H9 (cell line): ENCODE measurements at regions not wholly inside any gene's neighbourhood (a gene's known extent, or its start where the extent isn't known, plus 50 kb on each side); places are given as distances from the start of the nearest gene placed in this dataset.

Experiments
- DNase-seq: peaks from one replicate; pipeline ENCODE4 v3.0.0-alpha.2; 2017
- H2AFZ ChIP-seq: one replicate; pipeline ENCODE4 v1.6.1; 2013; ENCODE audit warnings: mild to moderate bottlenecking, low read length, control low read depth, moderate library complexity
- H2AK5ac ChIP-seq: 2 replicates; pipeline ENCODE4 v1.6.1; 2013; ENCODE audit warnings: low read length, control low read depth, mixed read lengths; ENCODE audit not compliant: insufficient read length
- H2BK120ac ChIP-seq: one replicate; pipeline ENCODE4 v1.6.1; 2013; ENCODE audit warnings: low read depth, mild to moderate bottlenecking, low read length, control low read depth, inconsistent platforms; ENCODE audit not compliant: poor library complexity, severe bottlenecking
- H2BK12ac ChIP-seq: 2 replicates; pipeline ENCODE4 v1.6.1; 2013; ENCODE audit warnings: low read length, control low read depth, mixed read lengths, low read depth; ENCODE audit not compliant: insufficient read length
- H2BK15ac ChIP-seq: 2 replicates; pipeline ENCODE4 v1.6.1; 2013; ENCODE audit warnings: low read depth, low read length, control low read depth
- H2BK20ac ChIP-seq: one replicate; pipeline ENCODE4 v1.6.1; 2013; ENCODE audit warnings: low read depth, mild to moderate bottlenecking, low read length, control low read depth, inconsistent platforms; ENCODE audit not compliant: poor library complexity, severe bottlenecking
- H2BK5ac ChIP-seq: 2 replicates; pipeline ENCODE4 v1.6.1; 2013; ENCODE audit warnings: low read length, control low read depth, mixed read lengths; ENCODE audit not compliant: insufficient read length
- H3K14ac ChIP-seq: 2 replicates; pipeline ENCODE4 v1.6.1; 2013; ENCODE audit warnings: low read length, control low read depth; ENCODE audit not compliant: insufficient read depth
- H3K18ac ChIP-seq: 2 replicates; pipeline ENCODE4 v1.6.1; 2013; ENCODE audit warnings: low read depth, mild to moderate bottlenecking, mixed read lengths, low read length, control low read depth; ENCODE audit not compliant: insufficient read length
- H3K23ac ChIP-seq: 2 replicates; pipeline ENCODE4 v1.6.1; 2013; ENCODE audit warnings: low read length, control low read depth, mixed read lengths, low read depth; ENCODE audit not compliant: insufficient read length
- H3K23me2 ChIP-seq: 2 replicates; pipeline ENCODE4 v1.6.1; 2013; ENCODE audit warnings: low read depth, mild to moderate bottlenecking, mixed read lengths, low read length, control low read depth; ENCODE audit not compliant: insufficient read length, poor library complexity, severe bottlenecking
- H3K27ac ChIP-seq: 2 replicates; pipeline ENCODE4 v1.5.1; 2013; ENCODE audit warnings: low read length, control low read depth, mixed read lengths, low read depth; ENCODE audit not compliant: insufficient read length
- H3K27me3 ChIP-seq: 2 replicates; pipeline ENCODE4 v1.6.1; 2013; ENCODE audit warnings: low read length, control low read depth, inconsistent platforms; ENCODE audit not compliant: insufficient read depth
- H3K4ac ChIP-seq: 2 replicates; pipeline ENCODE4 v1.6.1; 2013; ENCODE audit warnings: low read depth, mild to moderate bottlenecking, control low read depth, inconsistent platforms, low read length, moderate library complexity
- H3K4me1 ChIP-seq: 2 replicates; pipeline ENCODE4 v1.6.1; 2013; ENCODE audit warnings: low read length, control low read depth, inconsistent platforms; ENCODE audit not compliant: insufficient read depth
- H3K4me2 ChIP-seq: 2 replicates; pipeline ENCODE4 v1.6.1; 2013; ENCODE audit warnings: low read length, control low read depth, mixed read lengths; ENCODE audit not compliant: insufficient read length, insufficient read depth
- H3K56ac ChIP-seq: 2 replicates; pipeline ENCODE4 v1.6.1; 2013; ENCODE audit warnings: low read depth, mild to moderate bottlenecking, mixed read lengths, low read length, control low read depth; ENCODE audit not compliant: insufficient read length
- H3K79me1 ChIP-seq: 2 replicates; pipeline ENCODE4 v1.6.1; 2013; ENCODE audit warnings: low read depth, mild to moderate bottlenecking, moderate library complexity, low read length, control low read depth, inconsistent platforms; ENCODE audit not compliant: insufficient read depth, poor library complexity, severe bottlenecking
- H3K79me2 ChIP-seq: 2 replicates; pipeline ENCODE4 v1.6.1; 2013; ENCODE audit warnings: low read length, control low read depth, inconsistent platforms; ENCODE audit not compliant: insufficient read depth
- H3K9ac ChIP-seq: 2 replicates; pipeline ENCODE4 v1.6.1; 2013; ENCODE audit warnings: low read length, control low read depth, mixed read lengths; ENCODE audit not compliant: insufficient read length; ENCODE audit errors: extremely low read depth
- H3K9me3 ChIP-seq: one replicate; pipeline ENCODE4 v1.6.1; 2013; ENCODE audit warnings: low read depth, low read length, inconsistent platforms; ENCODE audit not compliant: control insufficient read depth
- H3T11ph ChIP-seq: one replicate; pipeline ENCODE4 v1.6.1; 2013; ENCODE audit warnings: mild to moderate bottlenecking, low read length, control low read depth, inconsistent platforms
- H4K20me1 ChIP-seq: one replicate; pipeline ENCODE4 v1.6.1; 2013; ENCODE audit not compliant: control insufficient read depth, insufficient read length, insufficient read depth
- H4K5ac ChIP-seq: 2 replicates; pipeline ENCODE4 v1.6.1; 2013; ENCODE audit warnings: low read depth, mild to moderate bottlenecking, mixed read lengths, low read length, control low read depth; ENCODE audit not compliant: insufficient read length
- H4K8ac ChIP-seq: replicated peaks from 2 replicates; pipeline ENCODE4 v1.6.1; 2013; ENCODE audit warnings: low read length, control low read depth, mixed read lengths, low read depth; ENCODE audit not compliant: insufficient read length
- H4K91ac ChIP-seq: 2 replicates; pipeline ENCODE4 v1.6.1; 2013; ENCODE audit warnings: low read depth, mild to moderate bottlenecking, moderate library complexity, mixed read lengths, low read length, control low read depth; ENCODE audit not compliant: insufficient read length
- H3K27ac Mint-ChIP-seq, 3 experiments: 2 replicates in 2 of 3; 3 replicates in 1 of 3; pipeline ENCODE4 v1.8.0; 2020 to 2021; ENCODE audit warnings: mixed read lengths in 3 of 3, mild to moderate bottlenecking in 1 of 3, moderate library complexity in 1 of 3
- H3K27me3 Mint-ChIP-seq: 2 replicates; pipeline ENCODE4 v1.8.0; 2021; ENCODE audit warnings: low read depth, mild to moderate bottlenecking, moderate library complexity, mixed read lengths
- H3K36me3 Mint-ChIP-seq, 3 experiments: 2 replicates in 2 of 3; 3 replicates in 1 of 3; pipeline ENCODE4 v1.8.0; 2020 to 2021; ENCODE audit warnings: low read depth in 3 of 3, mixed read lengths in 3 of 3; ENCODE audit not compliant: insufficient read depth in 1 of 3
- H3K4me1 Mint-ChIP-seq, 2 experiments: 2 replicates each; pipeline ENCODE4 v1.8.0; 2020; ENCODE audit warnings: mixed read lengths in 2 of 2
- H3K4me3 Mint-ChIP-seq, 2 experiments: 2 replicates in 1 of 2; 3 replicates in 1 of 2; pipeline ENCODE4 v1.8.0; 2020 to 2021; ENCODE audit warnings: mild to moderate bottlenecking in 2 of 2, mixed read lengths in 2 of 2, moderate library complexity in 1 of 2
- H3K9me3 Mint-ChIP-seq, 2 experiments: 2 replicates in 1 of 2; 3 replicates in 1 of 2; pipeline ENCODE4 v1.8.0; 2020; ENCODE audit warnings: mild to moderate bottlenecking in 2 of 2, mixed read lengths in 2 of 2, moderate library complexity in 1 of 2
- CTCF ChIP-seq: fragments of 200-600 bp; sonication (generic); conservative IDR thresholded peaks from 3 replicates; pipeline ENCODE4 v1.8.0; 2021; ENCODE audit warnings: antibody characterized with exemption, mild to moderate bottlenecking
- WGBS: extraction: QIAGEN DNeasy Blood & Tissue Kit; methylation state at CpG from one replicate; pipeline ENCODE4 v1.1.7; 2013; ENCODE audit warnings: missing lambda C conversion rate, low lambda C conversion rate, mixed read lengths; ENCODE audit not compliant: insufficient read length; ENCODE audit errors: extremely low coverage; 5-methylcytosine and 5-hydroxymethylcytosine counted together

- no peak overlapping the region for H2BK120ac ChIP-seq
- H3K36me3 Mint-ChIP-seq = no peaks in the 10 kb centered on the region
- H3K9me3 ChIP-seq = no peaks in the 10 kb centered on the region
- no peak overlapping the region for H3K23ac ChIP-seq
- H3K27me3 Mint-ChIP-seq = no peaks in the 10 kb centered on the region
- H3K9me3 Mint-ChIP-seq = no peaks in the 10 kb centered on the region
- no peak overlapping the region for H2AK5ac ChIP-seq
- no peak overlapping the region for H3K56ac ChIP-seq
- no peaks in the 10 kb centered on the region for H3K79me2 ChIP-seq
- no peak for TF ChIP-seq CTCF
- H4K8ac ChIP-seq = no peak overlapping the region
- no peaks in the 10 kb centered on the region for H3K23me2 ChIP-seq
- H3K18ac ChIP-seq = no peak overlapping the region
- H2BK20ac ChIP-seq = no peak overlapping the region
- H3K4me1 ChIP-seq = no peaks in the 10 kb centered on the region
- H3K4me1 Mint-ChIP-seq = peaks cover 3 to 4% of the 10 kb centered on the region in 2 experiments; a peak in 1 of 4 replicates
- DNase-seq = no peak
- no peak overlapping the region for H3K9ac ChIP-seq
- H3K4ac ChIP-seq = no peak overlapping the region
- no peak overlapping the region for H2BK12ac ChIP-seq
- H3K79me1 ChIP-seq = no peaks in the 10 kb centered on the region
- H2AFZ ChIP-seq = no peak overlapping the region
- no peaks in the 10 kb centered on the region for H4K20me1 ChIP-seq
- no peak overlapping the region for H3K27ac Mint-ChIP-seq
- H2BK5ac ChIP-seq = no peak overlapping the region
- H3K4me2 ChIP-seq = no peak overlapping the region
- no peak overlapping the region for H3K4me3 Mint-ChIP-seq
- no peak overlapping the region for H3K27ac ChIP-seq
- no peak overlapping the region for H3T11ph ChIP-seq
- no peak overlapping the region for H2BK15ac ChIP-seq
- H3K27me3 ChIP-seq = no peaks in the 10 kb centered on the region
- WGBS = no CpG with 5 or more reads among the region's 1 CpG
- no peak overlapping the region for H4K5ac ChIP-seq
- H4K91ac ChIP-seq = no peak overlapping the region
- H3K14ac ChIP-seq = no peak overlapping the region
Observed at GRCh38 chr4:125084608-125085007, 230.1 kb upstream of the FAT4 start.
